HepG2 (cell line): ENCODE measurements at regions not wholly inside any gene's neighbourhood (a gene's known extent, or its start where the extent isn't known, plus 50 kb on each side); places are given as distances from the start of the nearest gene placed in this dataset.

ENCODE experiments used
- ATAC-seq: fragments of 200-7000 bp; cut with Tn5 transposase; 3 replicates; pipeline ENCODE4 v1.9.1; 2020; ENCODE audit warnings: mild to moderate bottlenecking, moderate library complexity
- BruUV-seq: library from RNA; stranded (reverse); fragments of 400-500 nt; replicated peaks from 2 replicates; lab custom pipeline; 2021; lab: Mats Ljungman, UMichigan
- CTCF ChIA-PET: fragments of 300-600 bp; formaldehyde crosslinking; extraction: SDS; loops from one replicate; lab custom pipeline; 2021; ENCODE audit warnings: low total read pairs, inconsistent platforms, low intra/inter-chr PET ratio; lab: Yijun Ruan, JAX
- POLR2A ChIA-PET: fragments of 350-600 bp; sonication (Branson Sonifier 250); formaldehyde crosslinking; loops from one replicate; lab custom pipeline; 2020; ENCODE audit warnings: antibody characterized with exemption, inconsistent platforms; lab: Yijun Ruan, JAX
- DNase-seq: peaks from one replicate; pipeline ENCODE4 v3.0.0-alpha.2; 2015; ENCODE audit warnings: low spot score
- FAIRE-seq: peaks from 3 replicates; lab custom pipeline; 2011; peaks lifted over from hg19 to GRCh38; lab: Jason Lieb, UNC
- H2AFZ ChIP-seq: one replicate; pipeline ENCODE4 v1.6.1; 2011; ENCODE audit warnings: low read length, inconsistent platforms
- H3K27ac ChIP-seq: fragments of 300-600 bp; 3 replicates; pipeline ENCODE4 v1.8.0; 2011; ENCODE audit warnings: mixed run types, mild to moderate bottlenecking, mixed read lengths, low read length, inconsistent platforms; ENCODE audit not compliant: insufficient read depth; ENCODE audit errors: extremely low read length
- H3K27me3 ChIP-seq, 2 experiments: fragments of 200-600 bp in 1 of 2; 2 replicates in 1 of 2; 3 replicates in 1 of 2; pipeline versions ENCODE4 v1.6.0 to v1.8.0; 2011; ENCODE audit warnings: low read length in 2 of 2, mild to moderate bottlenecking in 2 of 2, moderate library complexity in 2 of 2, inconsistent platforms in 1 of 2; ENCODE audit not compliant: insufficient read depth in 2 of 2, control insufficient read depth in 1 of 2
- H3K36me3 ChIP-seq, 2 experiments: fragments of 200-600 bp in 1 of 2; replicated peaks in 1 of 2; 2 replicates in 1 of 2; 3 replicates in 1 of 2; pipeline versions ENCODE4 v1.5.1 to v1.8.0; 2011; ENCODE audit warnings: low read length in 2 of 2, inconsistent platforms in 1 of 2; ENCODE audit not compliant: insufficient read depth in 2 of 2, control insufficient read depth in 1 of 2
- H3K4me1 ChIP-seq: 2 replicates; pipeline ENCODE4 v1.5.1; 2012; ENCODE audit warnings: low read length, inconsistent platforms; ENCODE audit not compliant: insufficient read depth
- H3K4me2 ChIP-seq: 2 replicates; pipeline ENCODE4 v1.6.0; 2011; ENCODE audit warnings: low read depth, low read length, inconsistent platforms
- H3K4me3 ChIP-seq, 3 experiments: fragments of 200-600 bp in 1 of 3; sonication (generic), shearing (Covaris generic) in 1 of 3; replicated peaks in 1 of 3; 2 replicates each; pipeline ENCODE4 v1.5.1; 2011 to 2016; ENCODE audit warnings: low read length in 3 of 3, inconsistent platforms in 2 of 3, low read depth in 2 of 3, mild to moderate bottlenecking in 2 of 3, control low read depth in 1 of 3, mixed read lengths in 1 of 3; ENCODE audit not compliant: insufficient read depth in 1 of 3
- H3K79me2 ChIP-seq: one replicate; pipeline ENCODE4 v1.6.1; 2011; ENCODE audit warnings: low read length, inconsistent platforms; ENCODE audit not compliant: insufficient read depth
- H3K9ac ChIP-seq: 2 replicates; pipeline ENCODE4 v1.6.0; 2011; ENCODE audit warnings: mild to moderate bottlenecking, low read depth, low read length, inconsistent platforms; ENCODE audit not compliant: insufficient read depth
- H3K9me3 ChIP-seq: 2 replicates; pipeline ENCODE4 v1.5.1; 2012; ENCODE audit warnings: mild to moderate bottlenecking, low read length
- H4K20me1 ChIP-seq: 2 replicates; pipeline ENCODE4 v1.6.0; 2011; ENCODE audit warnings: inconsistent platforms, mild to moderate bottlenecking, low read length, moderate library complexity; ENCODE audit not compliant: insufficient read depth
- ARID2 ChIP-seq: sonication (generic); formaldehyde crosslinking; IDR thresholded peaks from 2 replicates; pipeline ENCODE4 v1.8.1; 2022; ENCODE audit warnings: mild to moderate bottlenecking, missing genetic modification reagents, borderline replicate concordance
- CBX2 ChIP-seq, 2 experiments: fragments of 200-600 bp in 1 of 2; sonication (generic); formaldehyde crosslinking in 1 of 2; IDR thresholded peaks; 2 replicates each; pipeline versions ENCODE4 v1.7.0 to v1.8.1; 2018 to 2022; ENCODE audit warnings: low read depth in 2 of 2, low read length in 1 of 2, mild to moderate bottlenecking in 1 of 2, missing genetic modification reagents in 1 of 2
- MAFK ChIP-seq, 2 experiments: IDR thresholded peaks in 1 of 2; conservative IDR thresholded peaks in 1 of 2; 2 replicates each; pipeline ENCODE4 v1.6.1; 2011; ENCODE audit warnings: improper control_type of control experiment in 2 of 2, low read length in 2 of 2
- NFE2L2 ChIP-seq: fragments of 150-350 bp; IDR thresholded peaks from 2 replicates; pipeline ENCODE4 v1.6.1; 2014; ENCODE audit warnings: low read length
- USF2 ChIP-seq, 2 experiments: sonication (generic) in 1 of 2; formaldehyde crosslinking in 1 of 2; IDR thresholded peaks; 2 replicates each; pipeline versions ENCODE4 v1.5.1 to v1.6.1; 2011 to 2020; ENCODE audit warnings: borderline replicate concordance in 1 of 2, low read depth in 1 of 2, low read length in 1 of 2, mild to moderate bottlenecking in 1 of 2, missing genetic modification reagents in 1 of 2, moderate library complexity in 1 of 2
- WGBS: methylation state at CpG from one replicate; pipeline ENCODE4 v1.1.6; 2017; ENCODE audit warnings: low lambda C conversion rate; 5-methylcytosine and 5-hydroxymethylcytosine counted together
- in situ Hi-C: cut with HindIII; loops from 2 replicates; pipeline ENCODE4 v1.10.0; 2017; ENCODE audit warnings: low pct_unique_long_range_greater_than_20kb; ENCODE audit not compliant: extremely low pct_ligation_motif_present
- intact Hi-C: fragments of 100-400 bp; cut with micrococcal nuclease; formaldehyde crosslinking; loops from one replicate; pipeline ENCODE4 v1.10.0; 2022; ENCODE audit not compliant: unreplicated experiment
- TF ChIP-seq, protein P1 (sequence below): sonication (generic); formaldehyde crosslinking; IDR thresholded peaks from 2 replicates; pipeline ENCODE4; 2020; ENCODE audit warnings: missing genetic modification reagents, mild to moderate bottlenecking, borderline replicate concordance

DNA sequence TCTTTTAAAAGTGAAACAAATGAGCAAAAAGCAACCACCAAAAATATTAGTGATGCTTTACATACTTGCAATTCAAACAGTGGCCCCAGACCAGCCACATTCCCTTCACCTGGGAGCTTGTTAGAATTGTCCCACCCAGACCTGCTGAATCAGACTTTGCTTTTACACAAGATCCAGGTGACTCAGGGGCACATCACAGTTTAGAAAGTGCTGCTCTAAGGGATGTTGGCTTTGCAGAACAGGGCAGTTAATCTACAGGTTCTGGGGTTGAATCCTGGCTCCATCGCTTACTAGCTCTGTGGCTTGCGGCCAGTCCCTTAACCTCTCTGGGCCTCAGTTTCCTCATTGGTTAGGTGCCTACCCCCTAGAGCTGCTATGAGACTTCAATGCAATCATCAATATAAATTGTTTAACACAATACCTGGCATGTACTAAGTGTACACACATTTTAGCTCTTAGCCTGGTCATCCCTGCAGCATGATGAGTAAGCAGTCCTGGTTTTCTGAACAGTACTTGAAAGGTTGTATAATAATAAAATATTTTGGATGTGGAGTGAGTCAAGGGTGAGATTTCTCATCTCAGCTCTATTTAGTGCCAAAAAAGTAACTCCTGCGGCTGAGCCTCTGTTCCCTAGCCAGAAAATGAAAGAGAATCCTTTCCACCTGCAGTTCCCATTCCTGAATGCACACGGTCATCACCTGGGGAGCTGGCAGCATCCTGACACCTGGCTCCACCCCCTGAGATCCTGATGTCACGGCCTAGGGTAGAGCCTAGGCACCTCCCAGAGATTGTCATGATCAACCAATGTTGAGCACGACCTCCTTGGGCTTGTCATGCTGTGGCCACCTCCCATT lies 162.7 kb downstream of the ANKRD60 start:
- Histone ChIP-seq H3K27me3 (peaks cover 0 to 14% of the 10 kb centered on the region in 2 experiments; a peak in 3 of 5 replicates), H3K4me2 (no peak overlapping the region), H3K4me1 (no peaks in the 10 kb centered on the region), H3K9ac (no peak overlapping the region), H3K4me3 (no peak overlapping the region), H3K36me3 (no peaks in the 10 kb centered on the region), H3K27ac (no peak overlapping the region), H3K79me2 (no peaks in the 10 kb centered on the region), H3K9me3 (peaks cover 13% of the 10 kb centered on the region), H2AFZ (no peak overlapping the region), H4K20me1 (no peaks in the 10 kb centered on the region)
- intact Hi-C loops, result no loop called here
- in situ Hi-C loops, result no loop called here
- 33% methylated on average over 6 of the region's 6 CpGs for WGBS
- no peak for DNase-seq
- BruUV-seq, result no TSS peak
- TF ChIP-seq, protein P1, sequence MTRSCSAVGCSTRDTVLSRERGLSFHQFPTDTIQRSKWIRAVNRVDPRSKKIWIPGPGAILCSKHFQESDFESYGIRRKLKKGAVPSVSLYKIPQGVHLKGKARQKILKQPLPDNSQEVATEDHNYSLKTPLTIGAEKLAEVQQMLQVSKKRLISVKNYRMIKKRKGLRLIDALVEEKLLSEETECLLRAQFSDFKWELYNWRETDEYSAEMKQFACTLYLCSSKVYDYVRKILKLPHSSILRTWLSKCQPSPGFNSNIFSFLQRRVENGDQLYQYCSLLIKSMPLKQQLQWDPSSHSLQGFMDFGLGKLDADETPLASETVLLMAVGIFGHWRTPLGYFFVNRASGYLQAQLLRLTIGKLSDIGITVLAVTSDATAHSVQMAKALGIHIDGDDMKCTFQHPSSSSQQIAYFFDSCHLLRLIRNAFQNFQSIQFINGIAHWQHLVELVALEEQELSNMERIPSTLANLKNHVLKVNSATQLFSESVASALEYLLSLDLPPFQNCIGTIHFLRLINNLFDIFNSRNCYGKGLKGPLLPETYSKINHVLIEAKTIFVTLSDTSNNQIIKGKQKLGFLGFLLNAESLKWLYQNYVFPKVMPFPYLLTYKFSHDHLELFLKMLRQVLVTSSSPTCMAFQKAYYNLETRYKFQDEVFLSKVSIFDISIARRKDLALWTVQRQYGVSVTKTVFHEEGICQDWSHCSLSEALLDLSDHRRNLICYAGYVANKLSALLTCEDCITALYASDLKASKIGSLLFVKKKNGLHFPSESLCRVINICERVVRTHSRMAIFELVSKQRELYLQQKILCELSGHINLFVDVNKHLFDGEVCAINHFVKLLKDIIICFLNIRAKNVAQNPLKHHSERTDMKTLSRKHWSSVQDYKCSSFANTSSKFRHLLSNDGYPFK (CRISPR knock-in tag), result no peak
- 0 out of 4 replicates have a peak, but pooled peaks of 1 of the 2 experiments have one; percentile 7 for TF ChIP-seq MAFK (conservative IDR thresholded peaks at IDR 0.05 in 1 of 2, IDR thresholded peaks at IDR 0.05 in 1 of 2; ENCODE audit: low read length in 2 of 2)
- no peak for ATAC-seq
- POLR2A ChIA-PET, result no interaction called here
- CTCF ChIA-PET, result no interaction called here
- no peak for FAIRE-seq

GRCh38 chr20:58064411-58065010 lies 163.9 kb downstream of the ANKRD60 start:
- CTCF ChIA-PET, result no interaction called here
- WGBS, result 19% methylated on average over 5 of the region's 5 CpGs
- no peaks in the 10 kb centered on the region for H3K36me3 ChIP-seq
- in situ Hi-C loops (no loop called here), intact Hi-C loops (no loop called here)
- H3K4me1 ChIP-seq, result no peaks in the 10 kb centered on the region
- H3K9me3 ChIP-seq, result peaks cover 13% of the 10 kb centered on the region
- H4K20me1 ChIP-seq, result no peaks in the 10 kb centered on the region
- no TSS peak for BruUV-seq
- ATAC-seq (no peak), FAIRE-seq (no peak), DNase-seq (no peak)
- POLR2A ChIA-PET, result no interaction called here
- no peak for TF ChIP-seq NFE2L2
- no peak for TF ChIP-seq CBX2 (IDR thresholded peaks at IDR 0.05; ENCODE audit: low read depth, low read length)
- TF ChIP-seq CBX2 (CRISPR knock-in tag; IDR thresholded peaks at IDR 0.05; ENCODE audit: low read depth), result no peak
- TF ChIP-seq ARID2 (CRISPR knock-in tag), result no peak
- TF ChIP-seq USF2 (IDR thresholded peaks at IDR 0.05; ENCODE audit: low read depth, low read length), result 0 out of 2 replicates have a peak, but pooled peaks have one; percentile 4
- TF ChIP-seq USF2 (CRISPR knock-in tag; IDR thresholded peaks at IDR 0.05; ENCODE audit: borderline replicate concordance), result no peak
- H3K9ac ChIP-seq, result no peak overlapping the region
- H3K27me3 ChIP-seq, result peaks cover 0 to 9% of the 10 kb centered on the region in 2 experiments; a peak in 3 of 5 replicates
- no peaks in the 10 kb centered on the region for H3K79me2 ChIP-seq
- H3K27ac ChIP-seq, result no peak overlapping the region
- no peak overlapping the region for H3K4me3 ChIP-seq
- H3K4me2 ChIP-seq, result no peak overlapping the region
- no peak overlapping the region for H2AFZ ChIP-seq
